GM12874 (cell line): ENCODE measurements at regions not wholly inside any gene's neighbourhood (a gene's known extent, or its start where the extent isn't known, plus 50 kb on each side); places are given as distances from the start of the nearest gene placed in this dataset.

ENCODE experiments used
- TF ChIP-seq, protein P1 (sequence below): IDR thresholded peaks from 2 replicates; pipeline ENCODE4 v1.5.1; 2011; ENCODE audit warnings: low read depth, mild to moderate bottlenecking, control low read depth, low read length, moderate library complexity; ENCODE audit not compliant: insufficient read depth

DNA sequence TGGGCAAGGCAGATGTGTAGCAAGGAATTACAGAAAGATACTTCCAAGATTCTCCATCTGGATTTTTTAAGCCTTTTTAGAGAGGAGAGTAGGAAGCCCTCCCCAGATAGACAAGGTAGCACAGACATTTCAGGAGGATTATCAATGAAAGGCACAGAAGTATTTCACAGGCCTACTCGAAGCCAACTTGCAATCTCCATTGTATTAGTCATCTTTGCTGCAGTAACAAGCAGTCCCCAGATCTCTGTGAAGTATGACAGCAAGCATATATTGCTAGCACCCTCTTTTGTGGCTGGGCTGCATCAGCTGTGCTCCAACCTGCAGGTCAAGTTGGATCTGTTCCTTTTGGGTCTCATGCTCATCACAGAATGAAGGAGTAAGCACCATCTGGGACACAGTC, 101.6 kb downstream of the MAF start:
- TF ChIP-seq, protein P1, sequence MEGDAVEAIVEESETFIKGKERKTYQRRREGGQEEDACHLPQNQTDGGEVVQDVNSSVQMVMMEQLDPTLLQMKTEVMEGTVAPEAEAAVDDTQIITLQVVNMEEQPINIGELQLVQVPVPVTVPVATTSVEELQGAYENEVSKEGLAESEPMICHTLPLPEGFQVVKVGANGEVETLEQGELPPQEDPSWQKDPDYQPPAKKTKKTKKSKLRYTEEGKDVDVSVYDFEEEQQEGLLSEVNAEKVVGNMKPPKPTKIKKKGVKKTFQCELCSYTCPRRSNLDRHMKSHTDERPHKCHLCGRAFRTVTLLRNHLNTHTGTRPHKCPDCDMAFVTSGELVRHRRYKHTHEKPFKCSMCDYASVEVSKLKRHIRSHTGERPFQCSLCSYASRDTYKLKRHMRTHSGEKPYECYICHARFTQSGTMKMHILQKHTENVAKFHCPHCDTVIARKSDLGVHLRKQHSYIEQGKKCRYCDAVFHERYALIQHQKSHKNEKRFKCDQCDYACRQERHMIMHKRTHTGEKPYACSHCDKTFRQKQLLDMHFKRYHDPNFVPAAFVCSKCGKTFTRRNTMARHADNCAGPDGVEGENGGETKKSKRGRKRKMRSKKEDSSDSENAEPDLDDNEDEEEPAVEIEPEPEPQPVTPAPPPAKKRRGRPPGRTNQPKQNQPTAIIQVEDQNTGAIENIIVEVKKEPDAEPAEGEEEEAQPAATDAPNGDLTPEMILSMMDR: no peak

DNA sequence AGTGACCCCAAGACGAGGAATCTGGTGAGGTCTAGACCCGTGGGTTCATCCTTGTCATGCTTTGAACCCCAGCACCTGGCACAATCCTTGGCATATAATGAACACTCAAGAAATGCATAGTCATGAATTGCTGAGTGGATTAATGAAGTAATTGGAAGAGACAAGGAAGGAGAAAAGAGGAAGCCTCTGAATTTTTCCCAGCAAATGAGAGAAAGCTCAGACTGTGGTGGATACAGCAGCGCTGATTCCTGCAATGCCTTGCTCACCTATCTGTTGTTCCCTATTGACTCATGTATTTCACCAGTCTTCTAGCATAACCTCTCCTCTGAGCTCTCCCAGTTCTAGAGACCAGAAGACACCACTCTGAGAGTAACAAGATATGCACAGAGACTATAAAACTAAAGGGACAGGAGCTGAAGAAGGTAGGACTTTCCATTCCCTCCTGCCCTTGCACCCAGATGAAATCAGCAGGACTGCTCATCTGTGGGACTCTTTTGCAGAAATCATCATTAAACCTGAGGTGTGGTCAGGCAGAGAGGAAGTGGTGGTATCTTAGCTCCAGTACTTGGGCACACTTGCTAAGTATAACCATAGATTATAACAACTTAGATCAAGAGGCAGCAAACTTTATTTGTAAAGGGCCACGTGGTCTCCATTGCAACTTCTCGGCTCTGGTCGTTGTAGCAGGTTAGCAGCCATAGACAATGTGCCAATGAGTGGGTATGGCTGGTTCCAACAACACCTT, 102.8 kb downstream of the MAF start:
- TF ChIP-seq, protein P1: no peak

DNA sequence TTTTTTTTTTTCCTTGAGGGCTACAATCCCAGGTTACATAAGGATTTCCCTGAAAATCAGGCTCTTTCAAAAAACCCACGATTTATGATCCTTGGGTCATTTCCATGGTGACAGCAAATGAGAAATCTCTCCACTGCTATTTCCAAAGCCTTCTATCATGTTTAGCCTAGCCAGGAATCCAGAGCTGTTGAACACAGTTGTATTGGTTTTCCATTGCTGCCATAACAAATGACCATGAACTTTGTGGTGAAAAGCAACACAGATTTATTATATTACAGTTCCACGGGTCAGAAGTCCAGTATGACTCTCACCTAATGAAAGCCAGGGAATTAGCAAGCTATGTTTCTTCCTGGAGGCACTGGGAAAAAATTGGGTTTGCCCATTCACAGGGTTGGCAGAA, 106.6 kb downstream of the MAF start:
- TF ChIP-seq, protein P1: no peak

DNA sequence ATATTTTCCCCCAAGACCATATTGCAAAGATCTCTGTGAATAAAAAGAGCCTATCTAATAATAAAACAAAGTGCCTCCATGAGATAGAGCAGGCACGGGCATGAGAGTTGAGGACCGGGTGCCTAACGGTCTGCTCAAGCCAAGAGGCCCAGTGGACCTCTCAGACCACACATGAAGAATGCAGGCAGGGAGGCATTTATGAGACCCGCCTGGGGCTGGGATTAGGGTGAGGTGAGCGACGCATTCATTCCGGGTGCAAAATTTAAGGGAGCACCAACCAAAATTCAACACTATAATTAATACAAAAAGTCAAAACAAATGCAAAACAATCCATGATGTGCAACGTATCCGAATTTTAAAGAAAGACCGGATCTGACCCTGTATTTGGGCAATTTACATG, 108.5 kb downstream of the MAF start:
- TF ChIP-seq, protein P1: no peak

DNA sequence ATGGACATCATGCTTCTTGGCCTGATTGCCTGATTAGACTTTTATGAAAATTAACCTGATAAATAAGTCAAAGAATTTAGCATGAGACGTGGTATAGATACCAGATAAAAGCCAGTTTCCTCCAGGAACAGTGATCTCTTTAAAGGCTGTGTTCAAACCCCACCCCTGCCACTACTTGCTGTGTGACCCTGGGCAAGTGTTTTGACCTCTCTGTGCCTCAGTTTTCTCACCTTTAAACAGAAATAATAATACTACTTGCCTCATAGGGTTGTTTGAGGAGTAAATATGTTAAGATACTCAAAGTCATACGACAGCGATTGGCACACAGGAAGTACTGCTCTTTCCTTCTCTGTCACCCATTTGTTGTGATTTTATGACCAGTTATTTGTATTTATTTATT, 115.5 kb downstream of the MAF start:
- TF ChIP-seq, protein P1: no peak

DNA sequence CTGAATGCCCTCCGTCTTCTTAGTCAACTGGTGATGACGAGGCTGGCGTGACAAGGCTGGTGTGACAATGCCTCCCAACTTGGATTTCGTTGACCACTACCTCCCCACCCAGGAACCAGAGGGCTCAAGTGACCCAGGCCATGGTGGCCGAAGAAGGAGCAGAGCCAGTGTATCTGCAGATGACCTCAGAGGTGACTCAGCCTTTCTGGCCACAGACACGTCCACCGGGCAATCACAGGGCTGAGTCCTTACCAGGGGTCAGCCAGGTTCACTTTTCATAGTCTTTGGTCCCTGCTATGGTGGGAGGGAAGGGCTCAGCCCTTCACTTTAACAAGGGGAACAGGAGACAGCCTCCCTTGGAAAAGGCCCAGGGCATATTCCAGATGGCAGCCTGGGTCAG, 116.3 kb downstream of the MAF start:
- TF ChIP-seq, protein P1: no peak

DNA sequence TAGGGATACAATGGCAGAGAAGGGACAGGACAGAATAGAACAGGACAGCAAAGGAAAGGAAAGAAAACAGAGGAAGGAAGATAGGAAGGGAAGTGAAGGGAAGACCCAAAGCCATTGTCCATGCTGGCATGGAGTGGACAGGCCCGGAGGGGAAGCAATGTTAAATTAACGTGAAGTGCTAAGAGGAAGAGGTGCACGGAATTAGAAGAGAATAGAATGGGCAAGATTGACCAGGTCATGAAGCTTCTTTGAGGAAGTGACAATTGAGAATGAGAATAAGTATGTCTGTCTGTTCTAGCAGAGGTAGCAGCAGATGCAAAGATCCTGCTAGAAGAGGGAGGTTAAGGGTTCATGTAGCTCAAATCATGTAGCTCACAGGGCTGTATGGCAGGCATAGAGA, 117.2 kb downstream of the MAF start:
- TF ChIP-seq, protein P1: no peak
